PC-9 (cell line): ENCODE measurements at regions not wholly inside any gene's neighbourhood (a gene's known extent, or its start where the extent isn't known, plus 50 kb on each side); places are given as distances from the start of the nearest gene placed in this dataset.

Experiments used
- BruUV-seq: library from RNA; stranded (reverse); fragments of 400-500 nt; replicated peaks from 2 replicates; lab custom pipeline; 2021; lab: Mats Ljungman, UMichigan
- CTCF ChIA-PET: fragments of 300-600 bp; sonication (Branson Sonifier 250); formaldehyde crosslinking; loops from one replicate; lab custom pipeline; 2022; ENCODE audit warnings: antibody characterized with exemption; lab: Charles Lee
- POLR2A ChIA-PET: fragments of 300-600 bp; sonication (Branson Sonifier 250); formaldehyde crosslinking; loops from one replicate; lab custom pipeline; 2022; ENCODE audit warnings: antibody characterized with exemption; ENCODE audit not compliant: unreplicated experiment; lab: Charles Lee
- DNase-seq, 2 experiments: peaks; one replicate each; pipeline versions ENCODE4 v3.0.0 to v3.0.0-alpha.2; 2015 to 2022; ENCODE audit warnings: mixed read lengths in 1 of 2
- H2AFZ ChIP-seq: fragments of 200-600 bp; sonication (generic); 2 replicates; pipeline ENCODE4 v1.8.1; 2017; ENCODE audit warnings: antibody characterized with exemption
- H3F3A ChIP-seq: fragments of 200-600 bp; sonication (generic); 2 replicates; pipeline ENCODE4 v1.8.1; 2017; ENCODE audit warnings: antibody characterized with exemption, mild to moderate bottlenecking, low read depth; ENCODE audit not compliant: insufficient read depth
- H3K27ac ChIP-seq: fragments of 200-600 bp; sonication (generic); 2 replicates; pipeline ENCODE4 v1.6.1; 2016; ENCODE audit warnings: mixed run types
- H3K27me3 ChIP-seq: fragments of 200-600 bp; sonication (generic); 2 replicates; pipeline ENCODE4 v1.6.1; 2016; ENCODE audit warnings: low read depth, mixed run types; ENCODE audit not compliant: insufficient read depth
- H3K36me3 ChIP-seq: fragments of 200-600 bp; sonication (generic); 2 replicates; pipeline ENCODE4 v1.6.1; 2016; ENCODE audit warnings: low read depth, mixed run types
- H3K4me1 ChIP-seq: fragments of 200-600 bp; sonication (generic); replicated peaks from 2 replicates; pipeline ENCODE4 v1.6.1; 2016; ENCODE audit warnings: mixed run types; ENCODE audit not compliant: insufficient read depth
- H3K4me2 ChIP-seq: fragments of 200-600 bp; sonication (generic); 2 replicates; pipeline ENCODE4 v1.6.1; 2017; ENCODE audit warnings: mixed run types
- H3K4me3 ChIP-seq: fragments of 200-600 bp; sonication (generic); 2 replicates; pipeline ENCODE4 v1.6.1; 2016; ENCODE audit warnings: mixed run types
- H3K79me2 ChIP-seq: fragments of 200-600 bp; sonication (generic); 2 replicates; pipeline ENCODE4 v1.6.1; 2017; ENCODE audit warnings: low read depth, mixed run types
- H3K9me2 ChIP-seq: fragments of 200-600 bp; sonication (generic); 2 replicates; pipeline ENCODE4 v1.8.1; 2017; ENCODE audit warnings: mild to moderate bottlenecking; ENCODE audit not compliant: insufficient read depth
- H3K9me3 ChIP-seq: fragments of 200-600 bp; sonication (generic); 2 replicates; pipeline ENCODE4 v1.8.1; 2016; ENCODE audit warnings: low read depth; ENCODE audit not compliant: insufficient read depth
- H4K20me1 ChIP-seq: fragments of 200-600 bp; sonication (generic); 2 replicates; pipeline ENCODE4 v1.8.1; 2017; ENCODE audit not compliant: insufficient read depth
- CTCF ChIP-seq: fragments of 200-600 bp; sonication (generic); conservative IDR thresholded peaks from 2 replicates; pipeline ENCODE4 v1.6.1; 2017; ENCODE audit warnings: mixed run types, antibody characterized with exemption, mild to moderate bottlenecking, moderate library complexity
- EZH2 ChIP-seq: fragments of 200-600 bp; sonication (generic); IDR thresholded peaks from 2 replicates; pipeline ENCODE4 v1.8.0; 2017; ENCODE audit warnings: antibody characterized with exemption, low read depth
- intact Hi-C: fragments of 100-400 bp; cut with micrococcal nuclease; formaldehyde crosslinking; loops from one replicate; pipeline ENCODE4 v1.10.0; 2022; ENCODE audit not compliant: unreplicated experiment

- peaks cover 69% of the 10 kb centered on the region for H3K79me2 ChIP-seq
- TF ChIP-seq CTCF (no peak), EZH2 (no peak)
- peaks cover 6% of the 10 kb centered on the region; the same call in 1 of the 2 replicates for H3K36me3 ChIP-seq
- peaks cover 25% of the 10 kb centered on the region for H3F3A ChIP-seq
- POLR2A ChIA-PET, result interaction anchor here (0.6 kb wide), 1 partner anchor 261 kb away, joined by 4 read pairs; no protein-coding TSS in a partner anchor
- H3K9me3 ChIP-seq, result no peaks in the 10 kb centered on the region
- intact Hi-C loops, result no loop called here
- no peaks in the 10 kb centered on the region for H3K27me3 ChIP-seq
- H3K4me2 ChIP-seq, result no peak overlapping the region
- no peaks in the 10 kb centered on the region for H3K9me2 ChIP-seq
- CTCF ChIA-PET, result no interaction called here
- no peak overlapping the region for H3K4me3 ChIP-seq
- no peak overlapping the region for H2AFZ ChIP-seq
- no peak overlapping the region for H3K27ac ChIP-seq
- peak in 1 of 2 experiments; percentile 25 for DNase-seq
- H3K4me1 ChIP-seq, result peaks cover 33% of the 10 kb centered on the region
- H4K20me1 ChIP-seq, result peaks cover 11% of the 10 kb centered on the region
- BruUV-seq, result no TSS peak
Observed at GRCh38 chr19:46950526-46951170, 69.0 kb upstream of the NPAS1 start.

GRCh38 chr19:46951171-46951986 lies 68.3 kb upstream of the NPAS1 start:
- ChIA-PET CTCF (no interaction called here), POLR2A (no interaction called here)
- no peaks in the 10 kb centered on the region for H3K9me3 ChIP-seq
- H3K27me3 ChIP-seq, result no peaks in the 10 kb centered on the region
- intact Hi-C loops, result no loop called here
- no peaks in the 10 kb centered on the region for H3K9me2 ChIP-seq
- H3K4me2 ChIP-seq, result no peak overlapping the region
- H3K79me2 ChIP-seq, result peaks cover 69% of the 10 kb centered on the region
- peaks cover 35% of the 10 kb centered on the region for H3K4me1 ChIP-seq
- H3K36me3 ChIP-seq, result peaks cover 6% of the 10 kb centered on the region; the same call in 1 of the 2 replicates
- H3K4me3 ChIP-seq, result no peak overlapping the region
- no peak for DNase-seq
- no peak overlapping the region for H2AFZ ChIP-seq
- peaks cover 7% of the 10 kb centered on the region; the same call in 1 of the 2 replicates for H4K20me1 ChIP-seq
- H3K27ac ChIP-seq, result no peak overlapping the region
- peaks cover 25% of the 10 kb centered on the region for H3F3A ChIP-seq
- TF ChIP-seq CTCF (no peak), EZH2 (no peak)
- no TSS peak for BruUV-seq

- H3K9me3 ChIP-seq, result no peaks in the 10 kb centered on the region
- no peak for DNase-seq
- CTCF ChIA-PET, result no interaction called here
- POLR2A ChIA-PET, result no interaction called here
- TF ChIP-seq EZH2 (no peak), CTCF (no peak)
- H3K4me3 ChIP-seq, result no peak overlapping the region
- H4K20me1 ChIP-seq, result peaks cover 7% of the 10 kb centered on the region; the same call in 1 of the 2 replicates
- H3K27me3 ChIP-seq, result no peaks in the 10 kb centered on the region
- no peak overlapping the region for H3K27ac ChIP-seq
- no TSS peak for BruUV-seq
- H3K36me3 ChIP-seq, result peaks cover 6% of the 10 kb centered on the region; the same call in 1 of the 2 replicates
- no peak overlapping the region for H2AFZ ChIP-seq
- peaks cover 28% of the 10 kb centered on the region for H3F3A ChIP-seq
- peaks cover 35% of the 10 kb centered on the region for H3K4me1 ChIP-seq
- H3K4me2 ChIP-seq, result no peak overlapping the region
- intact Hi-C loops, result no loop called here
- no peaks in the 10 kb centered on the region for H3K9me2 ChIP-seq
- peaks cover 59% of the 10 kb centered on the region for H3K79me2 ChIP-seq
Observed at GRCh38 chr19:46952874-46953273, 66.8 kb upstream of the NPAS1 start.
